ENCODE measurements at regions not wholly inside any gene's neighbourhood (a gene's known extent, or its start where the extent isn't known, plus 50 kb on each side); places are given as distances from the start of the nearest gene placed in this dataset.

DNA sequence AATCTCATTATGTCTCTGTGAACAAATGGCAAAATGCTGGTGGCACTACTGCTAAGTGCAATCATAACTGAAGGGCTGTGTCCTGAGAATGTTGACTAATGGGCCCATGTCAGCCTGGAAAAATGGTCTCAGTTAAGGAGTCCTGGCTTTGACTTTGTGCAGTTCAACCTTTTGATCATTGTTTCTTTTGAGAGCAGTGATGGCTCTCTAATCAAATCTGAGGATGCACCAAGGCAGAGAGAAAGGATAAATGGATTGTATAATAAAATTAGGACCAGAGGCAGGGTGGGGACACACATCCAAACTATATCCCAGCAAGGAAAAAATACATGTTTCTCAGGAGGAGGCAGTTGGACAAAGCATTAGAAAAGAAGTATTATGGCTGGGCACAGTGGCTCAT is 59.6 kb upstream of the SYN3 start:
- no peak for TF ChIP-seq POLR2AphosphoS5 (IDR thresholded peaks at IDR 0.05)
- no peak for TF ChIP-seq EZH2 (IDR thresholded peaks at IDR 0.05; ENCODE audit: borderline replicate concordance, insufficient read depth, low read length, poor library complexity, severe bottlenecking)
- TF ChIP-seq, protein P1, sequence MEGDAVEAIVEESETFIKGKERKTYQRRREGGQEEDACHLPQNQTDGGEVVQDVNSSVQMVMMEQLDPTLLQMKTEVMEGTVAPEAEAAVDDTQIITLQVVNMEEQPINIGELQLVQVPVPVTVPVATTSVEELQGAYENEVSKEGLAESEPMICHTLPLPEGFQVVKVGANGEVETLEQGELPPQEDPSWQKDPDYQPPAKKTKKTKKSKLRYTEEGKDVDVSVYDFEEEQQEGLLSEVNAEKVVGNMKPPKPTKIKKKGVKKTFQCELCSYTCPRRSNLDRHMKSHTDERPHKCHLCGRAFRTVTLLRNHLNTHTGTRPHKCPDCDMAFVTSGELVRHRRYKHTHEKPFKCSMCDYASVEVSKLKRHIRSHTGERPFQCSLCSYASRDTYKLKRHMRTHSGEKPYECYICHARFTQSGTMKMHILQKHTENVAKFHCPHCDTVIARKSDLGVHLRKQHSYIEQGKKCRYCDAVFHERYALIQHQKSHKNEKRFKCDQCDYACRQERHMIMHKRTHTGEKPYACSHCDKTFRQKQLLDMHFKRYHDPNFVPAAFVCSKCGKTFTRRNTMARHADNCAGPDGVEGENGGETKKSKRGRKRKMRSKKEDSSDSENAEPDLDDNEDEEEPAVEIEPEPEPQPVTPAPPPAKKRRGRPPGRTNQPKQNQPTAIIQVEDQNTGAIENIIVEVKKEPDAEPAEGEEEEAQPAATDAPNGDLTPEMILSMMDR (IDR thresholded peaks at IDR 0.05; ENCODE audit: poor library complexity, severe bottlenecking) = no peak
- no peak for TF ChIP-seq SMC3 (conservative IDR thresholded peaks at IDR 0.05; ENCODE audit: poor library complexity)
- no peak for TF ChIP-seq RAD21 (conservative IDR thresholded peaks at IDR 0.05)
- no peak for TF ChIP-seq MXI1 (conservative IDR thresholded peaks at IDR 0.05; ENCODE audit: poor library complexity, severe bottlenecking)
- no peak for TF ChIP-seq EP300 (conservative IDR thresholded peaks at IDR 0.05; ENCODE audit: poor library complexity, severe bottlenecking)
- TF ChIP-seq, protein P2, sequence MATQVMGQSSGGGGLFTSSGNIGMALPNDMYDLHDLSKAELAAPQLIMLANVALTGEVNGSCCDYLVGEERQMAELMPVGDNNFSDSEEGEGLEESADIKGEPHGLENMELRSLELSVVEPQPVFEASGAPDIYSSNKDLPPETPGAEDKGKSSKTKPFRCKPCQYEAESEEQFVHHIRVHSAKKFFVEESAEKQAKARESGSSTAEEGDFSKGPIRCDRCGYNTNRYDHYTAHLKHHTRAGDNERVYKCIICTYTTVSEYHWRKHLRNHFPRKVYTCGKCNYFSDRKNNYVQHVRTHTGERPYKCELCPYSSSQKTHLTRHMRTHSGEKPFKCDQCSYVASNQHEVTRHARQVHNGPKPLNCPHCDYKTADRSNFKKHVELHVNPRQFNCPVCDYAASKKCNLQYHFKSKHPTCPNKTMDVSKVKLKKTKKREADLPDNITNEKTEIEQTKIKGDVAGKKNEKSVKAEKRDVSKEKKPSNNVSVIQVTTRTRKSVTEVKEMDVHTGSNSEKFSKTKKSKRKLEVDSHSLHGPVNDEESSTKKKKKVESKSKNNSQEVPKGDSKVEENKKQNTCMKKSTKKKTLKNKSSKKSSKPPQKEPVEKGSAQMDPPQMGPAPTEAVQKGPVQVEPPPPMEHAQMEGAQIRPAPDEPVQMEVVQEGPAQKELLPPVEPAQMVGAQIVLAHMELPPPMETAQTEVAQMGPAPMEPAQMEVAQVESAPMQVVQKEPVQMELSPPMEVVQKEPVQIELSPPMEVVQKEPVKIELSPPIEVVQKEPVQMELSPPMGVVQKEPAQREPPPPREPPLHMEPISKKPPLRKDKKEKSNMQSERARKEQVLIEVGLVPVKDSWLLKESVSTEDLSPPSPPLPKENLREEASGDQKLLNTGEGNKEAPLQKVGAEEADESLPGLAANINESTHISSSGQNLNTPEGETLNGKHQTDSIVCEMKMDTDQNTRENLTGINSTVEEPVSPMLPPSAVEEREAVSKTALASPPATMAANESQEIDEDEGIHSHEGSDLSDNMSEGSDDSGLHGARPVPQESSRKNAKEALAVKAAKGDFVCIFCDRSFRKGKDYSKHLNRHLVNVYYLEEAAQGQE (IDR thresholded peaks at IDR 0.05; ENCODE audit: borderline replicate concordance) = no peak
- no peak for TF ChIP-seq TAF1 (IDR thresholded peaks at IDR 0.05; ENCODE audit: low read depth)
- no peak overlapping the region for H3K4me2 ChIP-seq (ENCODE audit: low read length)
- no peak overlapping the region for H2AFZ ChIP-seq (ENCODE audit: low read depth, low read length)

DNA sequence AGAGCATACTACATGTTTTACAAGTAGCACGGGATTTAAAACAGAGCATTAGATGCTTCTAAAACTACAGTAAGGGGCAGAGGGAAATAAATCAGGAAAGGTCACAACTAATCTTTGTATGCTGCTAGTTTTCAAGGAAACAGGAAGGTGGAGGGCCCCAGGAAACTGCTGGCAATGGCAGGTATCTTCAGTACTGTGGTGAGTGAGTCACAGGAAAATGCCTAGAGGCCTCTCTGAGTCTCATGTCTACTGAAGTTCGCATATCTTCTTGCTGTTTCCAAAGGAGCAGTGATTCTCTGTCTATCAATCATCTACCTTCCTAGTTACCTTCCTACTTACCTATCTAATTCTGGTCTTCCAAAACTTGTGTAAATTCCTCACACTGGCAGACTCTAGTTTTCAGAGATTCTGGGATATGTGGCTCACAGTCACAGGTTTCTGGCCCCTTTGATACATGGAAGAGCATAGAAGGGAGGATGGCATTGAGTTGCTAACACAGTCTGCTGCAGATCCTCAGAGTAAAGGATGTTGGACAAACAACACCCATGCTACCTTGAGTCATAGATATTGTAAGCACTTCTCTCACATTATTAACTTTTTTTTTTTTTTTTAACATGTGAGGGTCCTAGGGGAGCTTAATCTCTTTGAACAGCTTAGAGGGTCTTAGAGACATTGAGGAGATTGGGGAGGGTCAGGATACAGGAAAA is 58.8 kb upstream of the SYN3 start:
- H3K9ac ChIP-seq (ENCODE audit: low read length) = no peak overlapping the region
- H3K9me2 ChIP-seq (ENCODE audit: insufficient read depth, low read length) = no peaks in the 10 kb centered on the region
- TF ChIP-seq MXI1 (conservative IDR thresholded peaks at IDR 0.05; ENCODE audit: poor library complexity, severe bottlenecking) = no peak
- TF ChIP-seq POLR2AphosphoS5 (IDR thresholded peaks at IDR 0.05) = no peak
- no peak for TF ChIP-seq EZH2 (IDR thresholded peaks at IDR 0.05; ENCODE audit: borderline replicate concordance, insufficient read depth, low read length, poor library complexity, severe bottlenecking)
- no peak overlapping the region for H3K4me3 ChIP-seq (ENCODE audit: low read length)
- no peak overlapping the region for H2AFZ ChIP-seq (ENCODE audit: low read depth, low read length)
- H3F3A ChIP-seq (ENCODE audit: insufficient read depth, low read length, poor library complexity, severe bottlenecking) = no peaks in the 10 kb centered on the region
- no peaks in the 10 kb centered on the region for H4K20me1 ChIP-seq (ENCODE audit: insufficient read depth)
- H3K4me2 ChIP-seq (ENCODE audit: low read length) = no peak overlapping the region
- no peaks in the 10 kb centered on the region for H3K36me3 ChIP-seq (ENCODE audit: insufficient read depth, low read length)
- no peaks in the 10 kb centered on the region for H3K79me2 ChIP-seq (replicated peaks; ENCODE audit: insufficient read depth, low read length)
- H3K27me3 ChIP-seq (ENCODE audit: insufficient read depth, low read depth, low read length) = no peaks in the 10 kb centered on the region
- H3K9me3 ChIP-seq (ENCODE audit: low read length) = no peaks in the 10 kb centered on the region
- H3K27ac ChIP-seq (ENCODE audit: low read length) = no peak overlapping the region

More for the DNA sequence above, 59.6 kb upstream of the SYN3 start:
- no peak overlapping the region for H3K4me3 ChIP-seq (ENCODE audit: low read length)
- no peaks in the 10 kb centered on the region for H4K20me1 ChIP-seq (ENCODE audit: insufficient read depth)
- H3K9me3 ChIP-seq (ENCODE audit: low read length) = no peaks in the 10 kb centered on the region
- no peaks in the 10 kb centered on the region for H3K9me2 ChIP-seq (ENCODE audit: insufficient read depth, low read length)
- H3F3A ChIP-seq (ENCODE audit: insufficient read depth, low read length, poor library complexity, severe bottlenecking) = no peaks in the 10 kb centered on the region
- H3K36me3 ChIP-seq (ENCODE audit: insufficient read depth, low read length) = no peaks in the 10 kb centered on the region
- H3K9ac ChIP-seq (ENCODE audit: low read length) = no peak overlapping the region
- H3K79me2 ChIP-seq (replicated peaks; ENCODE audit: insufficient read depth, low read length) = no peaks in the 10 kb centered on the region
- H3K27me3 ChIP-seq (ENCODE audit: insufficient read depth, low read depth, low read length) = no peaks in the 10 kb centered on the region
- no peak overlapping the region for H3K27ac ChIP-seq (ENCODE audit: low read length)
